COR-L47 (cell line): ENCODE measurements at regions not wholly inside any gene's neighbourhood (a gene's known extent, or its start where the extent isn't known, plus 50 kb on each side); places are given as distances from the start of the nearest gene placed in this dataset.
"Not testable (repeated sequence)": the region's sequence is repeated elsewhere in the genome, so short reads cannot be mapped to it uniquely, and the experiment has no call there.

Source experiments
- DNase-seq: peaks from one replicate; lab custom pipeline; 2025; lab: John Stamatoyannopoulos, UW

DNA sequence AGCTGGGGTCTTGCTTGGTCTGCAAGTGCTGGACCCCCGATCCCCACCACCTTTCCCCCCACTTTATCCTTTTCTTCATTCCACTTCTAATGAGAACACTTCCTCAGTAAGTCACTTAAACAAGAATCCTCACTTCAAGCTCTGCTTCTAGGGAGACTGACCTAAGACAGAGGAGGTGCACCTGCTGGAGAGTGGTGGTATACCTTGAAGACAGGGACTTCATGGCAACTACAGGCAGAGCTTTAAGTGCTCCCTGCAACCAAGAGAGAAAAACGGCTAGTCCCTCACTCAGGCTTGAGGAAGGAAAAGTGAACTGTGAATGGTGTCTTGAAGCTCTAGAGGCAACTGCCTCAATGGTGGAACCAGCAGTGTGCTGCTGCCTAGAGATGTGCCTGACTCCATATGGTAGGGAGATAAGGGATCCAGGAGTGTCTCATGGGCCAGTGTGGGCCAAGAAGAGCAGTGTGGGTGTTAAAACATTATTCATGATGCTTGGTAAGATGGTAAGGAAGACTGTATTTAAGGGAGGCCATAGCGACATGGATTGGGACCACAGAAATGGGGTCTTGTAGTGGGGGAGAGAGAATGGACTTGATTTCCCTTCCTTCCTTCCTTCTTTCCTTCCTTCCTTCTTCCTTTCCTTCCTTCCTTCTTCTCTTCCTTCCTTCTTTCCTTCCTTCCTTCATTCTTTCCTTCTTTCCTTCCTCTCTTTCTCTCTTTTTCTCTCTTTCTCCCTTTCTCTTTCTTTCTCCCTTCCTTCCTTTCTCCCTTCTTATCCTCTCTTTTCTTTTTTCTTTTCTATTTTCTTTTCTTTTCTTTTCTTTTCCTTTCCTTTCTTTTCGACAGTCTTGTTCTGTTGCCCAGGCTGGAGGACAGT lies 96.2 kb upstream of the NAP1L1 start:
- DNase-seq: no peak

DNA sequence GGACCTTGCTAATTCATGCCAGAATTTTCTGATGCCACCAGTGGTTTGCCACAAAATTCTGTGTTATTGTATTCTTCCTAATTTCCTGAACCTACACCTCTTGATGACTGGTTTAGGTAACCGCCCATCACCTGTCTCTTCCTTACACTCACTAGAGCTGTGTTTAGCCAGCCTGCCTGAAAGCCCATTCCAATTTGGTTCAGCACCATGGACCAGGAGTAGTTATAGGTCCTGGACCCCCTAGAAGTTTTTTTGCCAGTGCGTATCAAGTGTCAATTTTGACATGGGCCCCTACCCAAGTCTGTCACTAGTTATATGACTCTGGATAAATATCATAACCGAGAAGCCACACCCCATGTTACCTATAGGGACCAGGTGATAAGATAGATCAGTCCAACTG lies 94.0 kb upstream of the NAP1L1 start:
- no peak for DNase-seq

GRCh38 chr12:76177821-76178220 lies 93.3 kb upstream of the NAP1L1 start:
- DNase-seq: no peak

DNA sequence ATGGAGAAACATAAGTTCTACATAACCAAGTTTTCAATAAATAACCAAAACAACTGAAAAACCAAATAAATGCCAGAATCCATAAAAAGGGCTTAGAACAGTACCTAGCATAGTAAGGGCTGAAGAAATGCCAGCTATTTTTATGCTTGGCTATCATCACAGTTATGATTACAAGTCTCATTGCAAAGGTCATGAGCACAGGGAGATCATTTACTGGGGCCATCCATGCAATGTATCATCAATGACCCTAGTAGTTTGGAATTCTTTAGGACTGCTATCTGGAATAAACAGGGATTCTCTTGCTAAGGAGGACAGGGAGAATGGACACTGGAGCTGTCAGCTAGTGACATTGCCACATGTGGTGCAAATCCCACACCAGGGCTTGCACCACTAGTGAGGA lies 92.5 kb upstream of the NAP1L1 start:
- DNase-seq: no peak

DNA sequence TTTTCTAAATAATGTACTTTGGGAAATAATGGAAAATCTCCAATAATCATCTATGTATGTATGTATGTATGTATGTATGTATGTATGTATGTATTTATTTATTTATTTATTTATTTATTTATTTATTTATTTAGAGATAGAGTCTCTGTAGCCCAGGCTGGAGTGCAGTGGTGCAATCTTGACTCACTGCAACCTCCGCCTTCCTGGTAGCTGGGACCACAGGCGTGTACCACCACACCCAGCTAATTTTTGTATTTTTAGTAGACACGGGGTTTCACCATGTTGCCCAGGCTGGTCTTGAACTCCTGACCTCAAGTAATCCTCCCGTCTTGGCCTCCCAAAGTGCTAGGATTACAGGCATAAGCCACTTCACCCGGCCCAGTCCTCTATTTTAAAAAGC lies 91.5 kb upstream of the NAP1L1 start:
- not testable (repeated sequence) for DNase-seq

DNA sequence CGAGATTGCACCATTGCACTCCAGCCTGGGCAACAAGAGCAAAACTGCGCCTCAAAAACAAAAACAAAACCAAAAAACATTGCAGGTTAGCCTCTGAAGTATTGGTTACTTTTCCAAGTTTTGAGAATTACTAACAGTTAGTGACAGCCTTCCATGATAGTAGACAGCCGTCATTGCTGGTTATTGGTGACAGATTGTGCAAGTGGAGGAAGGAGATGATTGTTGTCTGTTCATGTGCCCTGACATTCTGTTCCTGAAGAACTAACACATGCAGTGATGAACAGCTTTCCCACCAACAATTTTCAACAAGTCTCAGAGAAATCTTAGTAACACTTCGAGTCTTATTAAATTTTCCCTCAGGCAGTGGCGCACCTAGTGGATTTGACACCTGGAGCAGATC lies 89.3 kb upstream of the NAP1L1 start:
- no peak for DNase-seq

DNA sequence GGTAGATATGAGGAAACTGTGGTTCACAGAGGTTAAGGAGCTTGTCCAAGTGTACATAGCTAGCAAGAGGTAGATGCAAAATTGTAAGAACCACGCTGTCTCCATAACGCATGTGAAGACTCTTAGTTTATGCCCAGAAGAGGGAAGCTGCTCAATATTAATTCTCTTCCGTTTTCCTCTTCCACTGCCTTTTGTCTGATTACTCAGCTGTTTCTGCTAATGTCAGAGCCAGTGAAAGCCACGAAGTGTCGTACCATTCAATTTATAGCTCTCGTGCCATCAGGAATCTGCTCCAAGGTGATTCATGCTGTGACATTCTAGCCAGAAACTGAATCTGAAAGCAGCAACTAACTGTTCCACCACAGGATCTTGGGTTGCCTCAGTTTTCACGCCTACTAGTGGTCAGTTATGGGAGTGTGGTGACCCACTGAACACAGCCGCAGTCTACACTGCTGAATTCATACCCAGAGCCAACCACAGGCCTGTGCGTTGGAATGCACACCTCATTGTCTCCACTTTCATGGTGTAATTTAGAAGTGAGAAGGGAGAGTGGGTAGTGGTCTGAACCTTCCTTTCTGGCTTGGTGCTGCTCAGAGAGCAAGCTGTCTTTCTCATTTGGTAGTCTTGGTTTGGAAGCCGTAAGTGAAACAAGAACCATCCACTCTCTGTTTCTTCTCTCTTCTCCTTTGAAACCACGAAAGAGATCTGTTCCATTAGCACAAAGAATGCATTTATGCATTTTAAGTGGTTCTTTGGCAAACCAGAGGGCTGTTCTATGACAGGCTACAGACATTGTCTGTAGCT lies 74.2 kb upstream of the NAP1L1 start:
- DNase-seq: no peak

- no peak for DNase-seq
These were observed 72.2 kb upstream of the NAP1L1 start for GRCh38 chr12:76156726-76157125.

DNA sequence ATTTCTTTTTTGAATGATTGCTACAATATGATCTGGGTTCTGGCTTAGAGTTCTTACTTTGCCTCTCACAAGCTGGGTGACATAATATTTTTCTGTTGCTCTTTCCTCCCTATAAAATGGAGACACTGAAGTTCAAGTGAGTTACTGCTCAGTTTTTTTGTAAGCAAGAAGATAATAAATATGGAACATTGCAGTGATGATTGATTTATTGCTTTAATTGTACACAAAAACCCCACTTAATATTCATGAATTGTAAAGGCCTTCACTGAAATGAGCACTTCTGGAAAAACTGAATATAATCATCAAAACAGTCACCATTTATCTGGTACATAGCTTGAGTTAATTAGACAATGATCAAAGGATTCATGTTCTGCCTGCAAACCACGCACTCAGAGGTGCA lies 71.8 kb upstream of the NAP1L1 start:
- DNase-seq: no peak

- DNase-seq: no peak
These were observed 70.7 kb upstream of the NAP1L1 start for GRCh38 chr12:76155157-76155670.

GRCh38 chr12:76153616-76154015 lies 69.1 kb upstream of the NAP1L1 start:
- DNase-seq: no peak

DNA sequence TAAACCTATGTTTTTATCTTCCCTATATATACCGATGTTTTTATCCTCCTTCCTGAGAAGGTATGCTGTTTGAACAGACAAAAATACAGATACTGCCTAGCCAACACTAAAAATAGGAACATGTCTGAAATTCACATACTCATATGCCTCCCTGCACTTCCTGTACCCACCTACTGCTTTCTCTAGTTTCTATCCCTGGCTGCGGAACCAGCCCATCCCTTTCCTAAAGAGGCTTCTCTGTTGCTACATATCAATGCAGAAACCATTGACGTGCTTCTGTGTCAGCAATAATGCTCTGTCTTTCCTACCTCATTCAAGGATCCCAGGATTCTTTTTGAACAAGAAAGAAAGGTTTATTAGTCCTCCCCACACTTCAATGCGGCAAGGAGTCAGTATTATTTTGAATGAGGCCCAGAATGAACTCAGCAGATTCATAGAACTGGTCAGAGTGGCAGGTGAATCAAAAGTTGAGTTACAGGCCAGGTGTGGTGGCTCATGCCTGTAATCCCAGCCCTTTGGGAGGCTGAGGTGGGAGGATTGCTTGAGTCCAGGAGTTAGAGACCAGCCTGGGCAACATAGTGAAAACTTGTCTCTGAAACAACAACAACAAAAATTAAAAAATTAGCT lies 67.8 kb upstream of the NAP1L1 start:
- DNase-seq: no peak

GRCh38 chr12:76144245-76144549 lies 59.7 kb upstream of the NAP1L1 start:
- DNase-seq: peak; percentile 49

DNA sequence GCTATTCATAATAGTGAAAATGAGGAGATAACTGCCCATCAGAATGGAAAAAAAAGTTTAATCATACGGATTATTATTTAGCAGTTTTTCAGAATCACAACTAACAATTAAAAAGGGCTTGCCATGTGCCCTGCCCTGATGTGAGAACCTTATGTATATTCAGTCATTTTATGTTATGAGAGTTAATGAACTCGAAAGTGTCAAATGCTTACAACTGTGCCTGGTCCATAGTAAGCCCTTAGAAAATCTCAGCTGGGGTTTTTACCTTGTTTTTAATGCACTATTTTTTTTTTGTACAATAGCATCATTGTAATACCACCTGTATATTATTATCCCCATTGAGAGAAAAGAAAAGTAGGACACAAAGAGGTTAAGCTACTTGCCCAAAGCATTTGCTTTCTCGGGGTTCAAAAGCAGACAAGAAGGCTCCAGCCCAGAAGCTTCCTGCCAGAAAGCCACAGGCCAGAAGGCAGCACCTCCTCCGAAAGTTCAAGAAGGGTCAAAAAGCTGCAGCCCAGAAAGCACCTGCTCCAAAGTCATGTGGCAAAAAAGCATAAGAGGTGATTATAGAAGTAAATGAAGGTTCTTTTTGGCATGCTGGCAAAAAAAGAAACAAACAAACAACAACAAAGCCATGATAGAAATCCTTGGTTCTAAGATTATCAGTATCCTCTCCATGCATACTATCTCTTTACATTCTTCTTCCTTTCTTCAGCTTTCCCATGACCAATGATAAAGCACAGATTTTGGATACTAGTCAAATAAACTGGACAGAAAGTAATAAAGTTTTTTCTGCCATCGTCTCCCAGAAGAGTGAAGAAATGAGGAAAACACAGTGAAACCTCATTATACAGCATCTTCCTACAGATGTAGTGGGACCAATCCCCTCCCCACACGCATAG lies 59.1 kb upstream of the NAP1L1 start:
- no peak for DNase-seq

DNA sequence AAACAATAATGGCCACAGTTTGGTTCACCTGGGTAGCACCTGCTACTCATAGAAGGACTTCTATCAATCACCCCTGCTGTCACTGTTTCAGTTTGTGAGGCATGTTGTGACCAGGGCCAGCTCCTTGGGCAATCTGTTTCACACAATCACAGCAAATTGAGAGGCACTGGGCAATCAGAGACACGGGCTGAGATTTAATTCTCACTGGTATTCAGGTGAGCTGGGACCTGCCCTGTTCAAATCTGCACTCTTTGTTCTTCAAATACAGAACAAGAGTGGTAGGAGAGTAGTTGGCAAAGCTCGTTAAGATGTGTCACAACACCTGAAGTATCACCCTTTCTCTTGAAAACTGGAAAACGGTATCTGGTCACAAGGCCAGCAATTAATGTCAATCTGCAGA lies 57.8 kb upstream of the NAP1L1 start:
- DNase-seq: no peak

GRCh38 chr12:76138656-76139055 lies 54.2 kb upstream of the NAP1L1 start:
- DNase-seq: no peak

GRCh38 chr12:76137606-76138005 lies 53.1 kb upstream of the NAP1L1 start:
- DNase-seq: no peak

DNA sequence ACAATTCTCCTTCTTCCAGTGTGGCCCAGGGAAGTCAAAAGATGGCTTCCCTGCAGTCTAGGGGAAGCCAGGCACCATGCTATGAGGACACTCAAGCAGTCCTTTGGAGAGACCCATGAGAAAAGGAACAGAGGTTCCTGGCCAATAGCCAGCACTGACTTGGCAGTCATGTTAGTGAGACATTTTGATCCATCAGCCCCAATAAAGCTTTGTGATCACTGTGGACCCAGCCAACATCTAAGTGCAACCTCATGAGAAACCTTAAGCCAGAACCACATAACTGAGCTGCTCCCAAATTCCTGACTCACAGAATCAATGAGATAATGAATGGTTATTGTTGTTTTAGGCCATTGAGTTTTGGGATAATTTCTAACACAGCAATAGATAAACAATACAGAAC lies 51.0 kb upstream of the NAP1L1 start:
- no peak for DNase-seq
